Stimulated activated CD4-positive, alpha-beta T cell treated with anti-CD3 and anti-CD28 coated beads, TNF-alpha, amount 100 ng/mL, for 48 hours (primary cell): ENCODE measurements at regions not wholly inside any gene's neighbourhood (a gene's known extent, or its start where the extent isn't known, plus 50 kb on each side); places are given as distances from the start of the nearest gene placed in this dataset.
"Not testable (repeated sequence)": the region's sequence is repeated elsewhere in the genome, so short reads cannot be mapped to it uniquely, and the experiment has no call there.

Experiments used
- DNase-seq, 3 donors: peaks; one replicate each; pipeline ENCODE4 v3.0.0-alpha.2; 2020; ENCODE audit warnings: low read depth in 3 of 3

DNA sequence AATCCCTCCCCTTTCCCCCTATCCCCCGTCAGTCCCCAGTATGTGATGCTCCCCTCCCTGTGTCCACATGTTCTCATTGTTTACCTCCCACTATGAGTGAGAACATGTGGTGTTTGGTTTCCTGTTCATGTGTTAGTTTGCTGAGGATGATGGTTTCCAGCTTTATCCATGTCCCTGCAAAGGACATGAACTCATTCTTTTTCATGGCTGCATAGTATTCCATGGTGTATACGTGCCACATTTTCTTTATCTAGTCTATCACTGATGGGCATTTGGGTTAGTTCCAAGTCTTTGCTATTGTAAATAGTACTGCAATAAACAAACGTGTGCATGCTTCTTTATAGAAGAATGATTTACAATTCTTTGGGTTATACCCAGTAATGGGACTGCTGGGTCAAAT is 165.6 kb upstream of the TENM4 start:
- not testable (repeated sequence) for DNase-seq

DNA sequence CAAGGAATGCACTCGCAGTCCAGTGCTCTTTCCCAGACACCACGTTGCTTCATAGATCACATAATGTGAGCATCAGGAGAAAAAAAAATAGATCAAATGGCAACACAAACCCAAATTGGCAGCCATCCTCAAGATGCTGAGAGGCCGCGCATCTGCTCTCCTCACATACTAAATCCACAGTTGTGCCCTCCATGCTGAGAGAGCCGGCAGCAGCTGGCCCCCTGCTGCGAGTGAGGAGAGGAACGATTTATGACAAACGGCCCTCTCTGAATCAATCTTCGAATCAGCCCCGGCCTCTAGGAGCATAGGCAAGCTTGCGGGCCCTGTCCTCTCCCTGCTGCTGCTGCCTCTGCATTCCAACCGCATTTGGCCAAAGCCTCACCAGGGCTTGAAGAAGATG is 159.9 kb upstream of the TENM4 start:
- DNase-seq: no peak

- no peak for DNase-seq
Observed at GRCh38 chr11:79594834-79595233, 154.0 kb upstream of the TENM4 start.

GRCh38 chr11:79592824-79593223 is 152.0 kb upstream of the TENM4 start:
- DNase-seq: no peak

DNA sequence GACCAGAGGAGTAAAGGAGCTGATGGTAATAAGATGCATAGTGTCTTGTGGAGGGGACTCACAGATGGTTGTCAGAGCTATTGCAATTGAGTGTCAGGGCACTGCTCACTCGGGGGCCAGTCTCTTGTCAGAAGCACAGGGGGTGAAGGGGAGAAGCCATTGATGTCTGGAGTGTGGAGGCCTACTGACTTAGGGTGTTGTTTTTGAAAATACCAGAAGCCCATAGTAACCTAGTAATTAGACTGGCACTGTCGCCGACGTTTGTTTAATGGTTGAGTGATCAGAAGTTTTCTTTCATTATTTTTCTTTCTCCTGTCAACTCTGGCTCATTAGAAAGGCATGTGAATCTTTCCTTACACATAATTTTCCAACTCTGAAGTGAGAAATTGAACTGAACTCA is 151.6 kb upstream of the TENM4 start:
- no peak for DNase-seq

GRCh38 chr11:79582434-79582833 is 141.6 kb upstream of the TENM4 start:
- DNase-seq: no peak

DNA sequence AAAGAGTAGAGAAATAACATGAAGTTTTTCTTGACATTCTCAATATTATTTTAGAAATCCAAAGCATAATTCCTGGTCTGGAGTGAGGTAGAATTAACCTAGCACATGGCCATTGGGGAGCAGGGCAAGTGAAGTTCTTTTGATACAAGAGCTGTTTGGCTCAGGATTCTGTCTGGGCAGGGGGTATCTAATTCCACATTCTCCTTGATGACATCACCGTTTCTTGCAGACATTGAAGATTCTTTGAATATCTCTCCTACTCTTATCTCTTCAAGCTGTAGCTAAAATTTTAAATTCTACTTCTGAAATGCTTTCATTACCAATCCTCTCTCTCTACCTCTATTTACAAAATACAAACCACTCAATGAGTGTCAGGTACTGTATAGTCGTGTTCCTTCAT is 138.2 kb upstream of the TENM4 start:
- DNase-seq: no peak

DNA sequence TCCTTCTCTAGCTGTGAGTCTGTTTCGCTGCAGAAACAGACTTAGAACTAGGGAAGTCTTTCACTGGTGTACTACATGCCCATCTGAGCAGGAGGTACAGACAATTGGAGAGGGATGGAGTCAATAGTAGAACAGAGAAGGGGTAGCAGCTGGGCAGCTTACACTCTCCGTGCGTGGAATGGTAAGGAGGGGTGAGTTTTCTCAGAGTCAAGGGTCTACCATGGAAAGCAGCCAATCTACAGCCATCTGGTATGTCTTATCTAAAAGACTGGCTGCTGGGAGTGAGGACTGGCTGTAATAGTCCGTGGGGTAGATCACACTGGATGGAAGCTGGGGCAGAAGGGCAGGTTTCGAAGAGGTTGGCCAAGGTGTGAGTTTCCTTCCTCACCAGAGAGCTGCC is 137.3 kb upstream of the TENM4 start:
- DNase-seq: no peak

DNA sequence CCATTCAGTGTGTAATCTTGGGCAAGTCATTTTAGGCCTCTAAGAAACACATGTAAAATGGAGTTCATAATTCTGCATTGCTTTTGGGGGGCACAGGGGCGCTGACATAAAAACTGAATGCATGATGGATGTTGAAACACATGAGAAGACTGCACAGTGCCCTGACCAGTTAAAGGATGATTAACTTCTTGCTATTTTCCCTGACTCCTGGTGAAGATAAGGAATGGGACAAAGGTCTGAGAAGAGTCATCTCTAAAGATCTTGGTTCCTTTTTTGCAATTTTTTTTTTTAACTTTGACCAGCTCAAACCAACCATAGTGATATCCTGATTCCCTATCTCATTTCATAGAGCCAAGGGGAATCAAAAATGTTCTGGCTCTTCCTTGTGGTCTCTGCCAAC is 134.9 kb upstream of the TENM4 start:
- DNase-seq: no peak

DNA sequence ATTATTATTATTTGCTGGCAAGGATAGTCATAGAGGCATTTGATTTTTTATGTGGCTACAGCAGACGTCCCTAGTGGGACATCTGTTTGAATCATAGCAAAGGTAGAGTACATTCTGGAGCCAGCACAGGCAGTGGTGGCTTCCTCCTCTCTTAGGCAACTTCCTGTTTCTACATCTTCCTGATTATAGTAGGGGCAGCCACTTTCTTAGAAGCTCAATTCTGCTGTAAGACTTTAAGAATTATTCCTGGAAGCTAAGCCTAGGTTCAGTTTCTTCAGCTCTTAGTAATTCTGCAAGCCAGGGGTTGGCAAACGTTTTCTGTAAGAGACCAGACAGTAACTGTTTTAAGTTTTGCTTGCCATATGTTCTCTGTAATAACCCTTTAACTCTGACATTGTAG is 129.3 kb upstream of the TENM4 start:
- DNase-seq: no peak

DNA sequence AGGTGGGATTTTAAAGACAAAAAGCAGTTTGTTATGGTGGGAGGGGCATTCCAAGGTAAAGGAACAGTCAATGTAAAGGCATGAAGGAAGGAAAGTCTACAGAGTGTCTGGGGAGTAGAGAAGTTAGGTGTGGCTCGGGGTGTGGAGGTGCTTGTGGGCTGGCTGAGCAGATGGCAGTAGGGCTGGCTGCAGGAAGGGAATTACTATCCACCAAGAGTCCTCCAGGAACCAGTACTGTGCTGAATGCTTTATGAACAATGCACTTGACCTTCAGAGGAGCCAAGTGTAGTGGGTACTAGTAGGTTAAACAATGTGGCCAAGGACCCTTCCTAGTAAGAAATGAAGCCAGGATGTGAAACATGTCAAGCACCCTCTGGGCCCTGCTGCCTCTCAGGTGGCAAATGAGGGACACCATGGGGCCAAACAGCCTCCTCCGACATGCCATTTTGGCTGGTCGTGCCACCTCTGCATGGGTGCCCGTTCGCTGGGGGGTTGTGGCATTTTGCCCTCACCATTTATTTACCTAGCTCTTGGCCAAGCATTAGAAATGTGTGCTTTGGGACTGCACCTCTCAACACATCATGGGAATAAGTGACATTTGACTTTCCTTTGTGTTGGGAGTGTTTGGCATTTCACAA is 123.6 kb upstream of the TENM4 start:
- no peak for DNase-seq

GRCh38 chr11:79561496-79561895 is 120.7 kb upstream of the TENM4 start:
- DNase-seq: no peak

- DNase-seq: no peak
Observed at GRCh38 chr11:79550809-79551208, 110.0 kb upstream of the TENM4 start.

- no peak for DNase-seq
Observed at GRCh38 chr11:79547256-79547655, 106.4 kb upstream of the TENM4 start.

DNA sequence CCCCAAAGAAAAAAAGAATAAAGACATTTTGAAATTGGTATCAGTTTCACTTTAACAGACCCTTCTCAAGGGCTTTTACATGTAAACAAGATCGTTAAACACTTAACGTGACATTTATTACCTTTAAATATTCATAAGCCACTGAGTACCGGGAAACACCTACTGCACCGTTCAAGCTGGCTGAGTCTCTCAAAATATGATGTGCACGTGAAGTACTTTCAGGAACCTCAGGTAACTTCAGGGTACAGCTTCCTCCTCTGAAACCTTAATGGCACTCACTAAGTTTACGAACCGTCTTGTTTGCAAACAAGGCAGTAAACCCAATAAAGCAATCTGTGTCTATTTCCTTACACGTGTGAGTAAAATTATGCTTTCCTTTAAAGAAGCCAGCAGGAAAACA is 105.5 kb upstream of the TENM4 start:
- no peak for DNase-seq

- no peak for DNase-seq
Observed at GRCh38 chr11:79544361-79544760, 103.5 kb upstream of the TENM4 start.

DNA sequence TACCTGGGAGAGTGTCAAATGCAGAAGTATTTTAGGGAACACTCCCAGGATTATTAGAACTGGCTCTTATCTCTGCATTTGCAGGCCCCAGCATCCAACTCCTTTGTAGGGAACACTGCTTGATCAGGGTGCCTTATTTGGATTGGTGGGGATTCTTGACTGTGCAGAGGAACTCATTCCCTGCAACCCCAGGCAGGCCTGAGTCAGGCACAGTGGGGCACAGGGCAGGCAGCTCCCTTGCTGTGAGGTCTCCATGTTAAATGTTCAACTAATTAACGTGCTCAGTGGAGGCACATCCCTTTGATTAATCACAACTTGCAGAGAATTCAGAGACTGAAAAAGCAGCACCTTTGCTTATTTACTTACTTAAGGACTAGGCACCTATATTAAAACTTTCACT is 102.3 kb upstream of the TENM4 start:
- DNase-seq: no peak

- no peak for DNase-seq
Observed at GRCh38 chr11:79541466-79541865, 100.6 kb upstream of the TENM4 start.

DNA sequence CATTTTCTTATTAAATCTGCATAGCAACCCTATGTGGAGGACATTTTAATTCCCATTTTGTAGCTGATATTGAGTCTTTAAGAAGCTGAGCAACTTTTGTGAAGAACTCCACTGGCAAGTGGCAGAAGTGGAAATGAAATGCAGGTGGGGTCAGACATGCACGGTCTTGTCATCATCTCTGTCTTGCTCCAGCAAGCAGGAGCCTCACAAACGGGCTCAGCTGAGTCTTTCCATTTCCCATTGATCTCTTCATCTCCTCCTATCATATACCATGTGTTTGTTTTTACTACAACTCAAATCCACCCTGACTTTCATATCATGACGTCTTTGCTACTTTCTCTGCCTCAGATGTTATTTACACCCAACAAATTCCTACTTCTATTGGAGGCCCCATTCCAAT is 97.9 kb upstream of the TENM4 start:
- DNase-seq: no peak

GRCh38 chr11:79536155-79536917 is 95.5 kb upstream of the TENM4 start:
- DNase-seq: no peak

DNA sequence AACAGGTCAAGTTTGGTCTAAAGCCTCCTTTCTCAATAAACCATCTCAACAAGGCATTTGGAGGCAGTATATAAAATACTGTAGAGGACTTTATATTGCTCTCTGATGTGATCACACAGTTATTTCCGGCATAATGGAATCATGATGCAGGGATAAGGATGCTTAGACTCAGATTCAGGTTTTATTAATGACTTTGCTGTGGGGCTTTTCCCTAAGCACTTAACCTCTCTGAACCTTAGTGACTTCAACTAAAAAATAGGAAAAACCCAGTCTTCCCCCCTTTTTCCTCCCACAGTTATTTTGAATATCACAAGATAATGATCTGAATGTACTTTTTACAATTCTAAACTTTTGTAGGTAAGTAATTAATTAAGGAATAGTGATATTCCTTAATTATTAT is 94.8 kb upstream of the TENM4 start:
- DNase-seq: no peak

- no peak for DNase-seq
Observed at GRCh38 chr11:79525257-79525656, 84.4 kb upstream of the TENM4 start.

- no peak for DNase-seq
Observed at GRCh38 chr11:79522626-79523025, 81.8 kb upstream of the TENM4 start.

- no peak for DNase-seq
Observed at GRCh38 chr11:79520086-79520485, 79.3 kb upstream of the TENM4 start.
